ENCODE measurements at regions not wholly inside any gene's neighbourhood (a gene's known extent, or its start where the extent isn't known, plus 50 kb on each side); places are given as distances from the start of the nearest gene placed in this dataset.
"Not testable (repeated sequence)": the region's sequence is repeated elsewhere in the genome, so short reads cannot be mapped to it uniquely, and the experiment has no call there.

- intact Hi-C loops (cut with DNase I): no loop called here
- ATAC-seq: no peak
- H3K27me3 ChIP-seq: no peaks in the 10 kb centered on the region
- peaks cover 6% of the 10 kb centered on the region for H3K4me1 ChIP-seq
- H3K27ac ChIP-seq: no peak overlapping the region
- no peaks in the 10 kb centered on the region for H3K9me3 ChIP-seq
- whole genome bisulfite sequencing, 2 donors: 7 to 14% methylated on average over 7 of the region's 7 CpGs
- TF ChIP-seq CTCF (IDR thresholded peaks at IDR 0.05) (no peak), POLR2A (IDR thresholded peaks at IDR 0.05) (no peak)
- no peaks in the 10 kb centered on the region for H3K36me3 ChIP-seq (replicated peaks in 1 of 2; ENCODE audit: insufficient read depth in 1 of 2, low read depth in 2 of 2)
- DNase-seq: peak; percentile 25 to 54 (median 48)
- H3K4me3 ChIP-seq: no peak overlapping the region
Measured at GRCh38 chrX:39693298-39693697, 404.5 kb downstream of the BCOR start.

GRCh38 chrX:39702636-39703035 is 395.1 kb downstream of the BCOR start:
- ATAC-seq; H3K27ac ChIP-seq; H3K9me3 ChIP-seq; H3K4me1 ChIP-seq; DNase-seq; H3K27me3 ChIP-seq; H3K4me3 ChIP-seq; H3K36me3 ChIP-seq (replicated peaks in 1 of 2; ENCODE audit: insufficient read depth in 1 of 2, low read depth in 2 of 2); intact Hi-C loops (cut with DNase I): not testable (repeated sequence)
- WGBS, 2 donors: 100% methylated on average over 2 to 5 of the region's 5 CpGs

DNA sequence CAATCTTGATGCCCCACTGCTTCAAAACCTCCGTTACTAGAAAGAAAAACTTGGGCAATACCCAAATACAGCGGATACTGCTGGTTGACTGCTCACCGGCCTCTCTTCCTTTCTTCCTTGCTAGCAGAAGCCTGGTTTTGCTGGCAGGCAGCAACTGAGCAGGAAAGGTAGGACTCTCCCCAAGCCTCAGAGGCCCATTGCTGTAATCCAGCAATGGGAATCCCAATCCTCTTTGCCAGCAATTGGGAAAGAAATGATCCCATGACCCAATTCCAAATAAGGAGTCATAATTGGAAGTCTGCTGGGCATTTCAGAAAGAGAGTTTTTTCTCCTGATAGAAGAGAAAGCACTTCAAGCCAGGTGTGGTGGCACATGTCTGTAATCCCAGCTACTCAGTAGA is 394.5 kb downstream of the BCOR start:
- ATAC-seq: no peak

DNA sequence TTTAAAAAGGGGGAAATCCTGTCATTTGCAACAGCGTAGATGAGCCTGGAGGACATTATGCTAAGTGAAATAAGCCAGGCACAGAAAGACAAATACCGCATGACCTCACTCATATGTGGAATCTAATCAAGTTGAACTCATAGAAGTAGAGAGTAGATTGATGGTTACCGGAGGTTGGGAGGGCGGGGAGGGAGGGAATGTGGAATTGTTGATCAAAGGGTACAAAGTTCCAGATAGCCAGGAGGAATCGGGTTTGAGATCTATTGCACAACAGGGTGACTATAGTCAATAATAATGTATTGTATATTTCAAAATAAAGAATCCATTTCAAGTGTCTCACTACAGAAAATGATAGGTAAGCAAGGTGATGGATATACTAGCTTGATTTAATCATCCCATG is 393.2 kb downstream of the BCOR start:
- 79 to 81% methylated on average over 5 of the region's 5 CpGs for WGBS, 2 donors
- no peak for DNase-seq
- TF ChIP-seq POLR2A (IDR thresholded peaks at IDR 0.05): no peak
- TF ChIP-seq CTCF (IDR thresholded peaks at IDR 0.05): no peak
- Histone ChIP-seq H3K4me3 (no peak overlapping the region), H3K27me3 (no peaks in the 10 kb centered on the region), H3K36me3 (replicated peaks in 1 of 2; ENCODE audit: insufficient read depth in 1 of 2, low read depth in 2 of 2) (no peaks in the 10 kb centered on the region), H3K9me3 (no peaks in the 10 kb centered on the region), H3K4me1 (no peaks in the 10 kb centered on the region), H3K27ac (no peak overlapping the region)
- ATAC-seq: no peak
- intact Hi-C loops (cut with DNase I): no loop called here

More for the DNA sequence above, 394.5 kb downstream of the BCOR start:
- TF ChIP-seq CTCF (IDR thresholded peaks at IDR 0.05) (no peak), POLR2A (IDR thresholded peaks at IDR 0.05) (no peak)
- intact Hi-C loops (cut with DNase I): no loop called here
- no peak overlapping the region for H3K4me3 ChIP-seq
- H3K4me1 ChIP-seq: no peaks in the 10 kb centered on the region
- no peaks in the 10 kb centered on the region for H3K36me3 ChIP-seq (replicated peaks in 1 of 2; ENCODE audit: insufficient read depth in 1 of 2, low read depth in 2 of 2)
- WGBS, 2 donors: 86 to 100% methylated on average over 1 to 2 of the region's 3 CpGs
- H3K27ac ChIP-seq: no peak overlapping the region
- DNase-seq: no peak
- H3K9me3 ChIP-seq: no peaks in the 10 kb centered on the region
- no peaks in the 10 kb centered on the region for H3K27me3 ChIP-seq

GRCh38 chrX:39705290-39705689 is 392.5 kb downstream of the BCOR start:
- peak; percentile 90 for ATAC-seq
- 4% methylated on average over 2 of the region's 2 CpGs; no CpG with 5 or more reads in 1 of the 2 donors for WGBS, 2 donors
- intact Hi-C loops (cut with DNase I): no loop called here

More at GRCh38 chrX:39705290-39705689, 392.5 kb downstream of the BCOR start:
- no peak overlapping the region for H3K4me3 ChIP-seq
- DNase-seq: peak; percentile 56 to 86 (median 66)
- H3K27ac ChIP-seq: no peak overlapping the region
- H3K27me3 ChIP-seq: no peaks in the 10 kb centered on the region
- TF ChIP-seq POLR2A (IDR thresholded peaks at IDR 0.05) (no peak), CTCF (IDR thresholded peaks at IDR 0.05) (peak in 5 of 7 experiments; percentile 14 to 56 (median 43))
- H3K36me3 ChIP-seq (replicated peaks in 1 of 2; ENCODE audit: insufficient read depth in 1 of 2, low read depth in 2 of 2): no peaks in the 10 kb centered on the region
- H3K9me3 ChIP-seq: no peaks in the 10 kb centered on the region
- H3K4me1 ChIP-seq: no peaks in the 10 kb centered on the region

Data from body of pancreas (tissue), 4 donors.